Thyroid gland (tissue), 4 donors: ENCODE measurements at regions not wholly inside any gene's neighbourhood (a gene's known extent, or its start where the extent isn't known, plus 50 kb on each side); places are given as distances from the start of the nearest gene placed in this dataset.

Source experiments
- CTCF ChIP-seq, 6 experiments: fragments of 200-600 bp in 3 of 6; fragments of 450-650 bp in 3 of 6; sonication (generic) in 3 of 6; IDR thresholded peaks; one replicate each; pipeline ENCODE4 v1.5.1; 2016 to 2019; ENCODE audit warnings: antibody characterized with exemption in 6 of 6, mild to moderate bottlenecking in 2 of 6, inconsistent platforms in 1 of 6, moderate library complexity in 1 of 6
- POLR2A ChIP-seq, 2 donors: fragments of 450-650 bp; IDR thresholded peaks; one replicate each; pipeline ENCODE4 v1.6.1; 2017; ENCODE audit warnings: antibody characterized with exemption in 2 of 2, mild to moderate bottlenecking in 2 of 2, moderate library complexity in 1 of 2

GRCh38 chr2:21657445-21657844 lies 533.7 kb downstream of the TDRD15 start:
- TF ChIP-seq CTCF (IDR thresholded peaks at IDR 0.05), result no peak
- TF ChIP-seq POLR2A (IDR thresholded peaks at IDR 0.05), result no peak
